SKM-1 treated with dmso at 0.1 percent for 144 hours (cell line): ENCODE measurements at regions not wholly inside any gene's neighbourhood (a gene's known extent, or its start where the extent isn't known, plus 50 kb on each side); places are given as distances from the start of the nearest gene placed in this dataset.

Source experiments
- DNase-seq: peaks from one replicate; lab custom pipeline; 2025; ENCODE audit not compliant: unreplicated experiment; lab: John Stamatoyannopoulos, UW

DNA sequence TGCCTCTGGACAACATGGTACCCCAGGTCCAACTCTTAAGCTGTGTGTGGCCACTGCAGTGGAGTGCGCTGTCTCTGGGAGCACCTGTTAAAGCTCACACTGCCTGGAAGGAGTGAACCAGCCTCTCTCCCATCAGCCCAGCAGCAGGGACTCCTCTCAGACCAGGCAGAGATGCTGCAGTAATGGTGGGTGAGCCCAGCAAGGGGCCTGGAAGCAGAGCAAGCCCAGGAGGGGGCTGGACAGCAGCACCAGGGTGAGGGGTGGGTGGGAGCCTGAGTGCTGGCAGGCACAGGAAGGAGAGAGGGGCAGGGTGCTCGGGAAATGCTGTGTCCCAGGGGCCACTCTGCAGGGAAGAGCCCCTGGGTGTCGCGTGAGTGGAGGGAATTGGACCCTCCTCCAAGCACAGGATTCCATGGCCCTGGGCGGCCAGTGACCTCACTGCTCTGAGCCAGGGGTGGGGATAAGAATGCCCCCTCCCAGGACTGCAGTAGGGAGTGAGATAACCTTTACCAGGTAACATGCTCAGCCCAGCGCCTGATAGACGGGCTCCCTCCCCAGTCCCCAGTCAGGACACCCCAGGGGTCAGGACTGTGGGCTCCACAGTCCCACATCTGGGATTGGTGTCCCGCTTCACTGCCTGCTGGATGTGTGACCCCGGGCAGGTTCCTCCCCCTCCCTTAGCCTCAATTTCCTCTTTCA is 313.1 kb downstream of the MATN1 start:
- no peak for DNase-seq

GRCh38 chr1:30409476-30410152 is 313.8 kb downstream of the MATN1 start:
- no peak for DNase-seq

- DNase-seq = no peak
These were observed 315.4 kb downstream of the MATN1 start for GRCh38 chr1:30407865-30408580.

GRCh38 chr1:30406996-30407864 is 316.2 kb downstream of the MATN1 start:
- no peak for DNase-seq

DNA sequence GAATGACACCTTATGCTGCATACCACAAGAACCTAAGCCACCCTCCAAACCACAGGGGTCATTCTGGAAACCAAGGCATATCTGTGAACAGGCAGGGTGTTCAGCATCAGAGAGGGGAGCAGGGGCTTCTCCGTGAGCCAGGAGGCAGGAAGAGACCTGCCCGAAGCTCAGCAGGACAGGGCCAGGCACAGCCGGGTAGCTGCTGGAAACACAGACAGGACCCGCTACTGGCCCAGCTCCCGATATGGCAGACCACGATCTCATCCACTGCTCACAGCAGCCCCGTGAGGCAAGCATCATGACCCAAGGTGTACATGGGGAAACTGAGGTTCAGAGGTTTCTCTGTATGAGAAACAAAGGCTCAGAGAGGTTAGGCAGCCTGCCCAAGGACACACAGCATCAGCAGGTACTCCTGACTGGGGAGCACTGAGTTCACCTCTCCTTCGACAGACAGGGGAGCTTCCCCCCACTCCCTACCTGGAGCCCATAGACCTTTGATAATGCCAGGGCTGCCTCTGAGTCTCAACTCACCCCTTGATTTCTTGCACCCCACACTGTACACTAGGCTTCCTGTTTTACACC is 317.7 kb downstream of the MATN1 start:
- DNase-seq = no peak

DNA sequence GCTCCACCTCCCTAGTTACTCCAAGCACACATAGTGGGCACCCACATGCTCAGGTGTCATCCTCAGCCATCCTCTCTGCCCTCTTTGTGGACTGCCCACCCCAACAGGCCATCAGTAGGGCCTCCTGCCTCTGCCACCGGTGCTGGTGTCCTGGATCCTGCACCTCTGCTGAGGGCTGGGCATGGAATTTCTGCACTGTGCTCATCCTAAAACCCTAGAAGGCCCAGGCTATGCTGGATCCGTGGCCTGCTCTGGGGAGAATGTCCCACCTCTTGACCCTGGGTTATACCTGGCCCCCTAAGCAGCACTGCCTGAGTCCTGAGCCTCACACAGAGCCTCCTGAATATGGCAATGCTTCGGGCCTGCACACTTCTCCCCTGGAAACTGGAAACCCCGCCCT is 318.3 kb downstream of the MATN1 start:
- no peak for DNase-seq

GRCh38 chr1:30404341-30404740 is 319.0 kb downstream of the MATN1 start:
- no peak for DNase-seq

DNA sequence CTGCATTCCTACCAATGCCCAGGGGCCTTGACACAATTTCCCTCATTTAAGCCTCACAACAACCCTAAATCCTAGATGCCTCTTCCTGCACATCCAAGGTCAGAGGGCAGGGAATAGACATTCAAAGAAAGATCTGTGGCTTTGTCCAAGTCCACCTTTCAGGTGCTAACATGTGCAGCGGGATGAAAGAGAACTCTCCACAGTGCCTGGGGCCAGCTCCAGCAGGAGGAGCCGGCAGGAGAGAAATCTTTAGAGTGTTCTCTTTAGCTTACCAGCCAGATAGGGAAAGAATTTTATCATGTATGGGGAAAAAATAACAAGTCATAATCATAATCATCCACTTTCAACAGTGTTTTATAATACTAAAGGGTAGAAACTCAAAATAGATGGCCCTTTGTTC is 319.7 kb downstream of the MATN1 start:
- no peak for DNase-seq

- no peak for DNase-seq
These were observed 320.2 kb downstream of the MATN1 start for GRCh38 chr1:30403061-30403645.

- no peak for DNase-seq
These were observed 321.4 kb downstream of the MATN1 start for GRCh38 chr1:30402031-30402430.

DNA sequence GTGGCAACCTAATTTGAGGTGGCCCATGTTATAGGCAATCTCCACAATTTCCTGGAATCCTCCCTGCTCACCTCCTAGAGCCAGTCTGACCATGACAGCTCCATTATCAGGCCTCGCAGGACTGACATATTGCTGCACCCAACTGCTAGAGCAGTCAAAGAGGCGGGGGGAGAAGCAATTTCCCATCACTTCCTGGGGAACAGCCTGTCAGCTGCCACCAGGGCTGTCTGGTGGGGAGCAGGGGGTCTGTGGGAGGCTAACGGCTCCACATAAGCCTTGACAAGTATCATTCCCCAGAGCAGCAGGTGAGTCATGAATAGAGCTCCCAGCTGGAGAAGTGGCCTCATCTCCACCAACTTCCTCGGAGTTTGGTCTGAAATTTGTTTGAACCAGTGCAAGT is 322.9 kb downstream of the MATN1 start:
- DNase-seq = no peak

- no peak for DNase-seq
These were observed 324.4 kb downstream of the MATN1 start for GRCh38 chr1:30399026-30399425.

GRCh38 chr1:30397576-30397975 is 325.8 kb downstream of the MATN1 start:
- no peak for DNase-seq

DNA sequence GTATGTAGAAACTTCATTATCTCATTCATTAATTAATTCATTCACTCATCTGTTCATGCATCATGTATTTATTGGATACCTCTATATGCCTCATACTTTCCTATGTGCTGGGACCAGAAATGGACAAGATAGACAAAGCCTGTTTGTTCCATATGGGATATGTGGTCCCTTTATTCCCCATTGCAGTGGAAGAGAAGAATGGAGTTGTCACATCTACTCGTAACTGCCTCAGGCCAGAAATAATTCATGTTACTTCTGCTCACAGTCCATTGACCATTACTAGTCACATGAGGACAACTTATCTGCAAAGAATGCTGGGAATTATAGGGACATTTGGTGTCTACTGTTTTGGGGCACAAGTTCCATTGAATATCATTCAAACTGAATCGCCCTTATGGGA is 327.8 kb downstream of the MATN1 start:
- DNase-seq = no peak

DNA sequence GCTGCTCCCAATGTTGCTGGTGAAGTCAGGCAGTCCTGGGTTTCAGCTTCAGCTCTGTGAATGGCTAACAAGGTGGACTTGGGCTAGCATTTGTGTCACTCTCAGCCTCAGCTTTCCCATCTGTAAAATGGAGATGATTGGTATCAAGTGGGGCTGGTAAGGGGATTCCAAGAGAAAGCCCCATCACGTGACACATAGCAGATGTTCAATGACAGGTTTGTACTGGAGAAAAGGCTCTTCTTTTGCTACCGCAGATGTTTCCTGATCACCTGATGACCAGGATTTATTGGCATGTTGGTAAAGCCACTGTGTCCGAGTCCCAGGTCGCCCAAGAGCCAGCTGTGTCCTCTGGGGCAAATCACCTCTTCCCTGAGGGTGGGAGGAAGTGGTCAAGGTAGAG is 335.0 kb downstream of the MATN1 start:
- DNase-seq = no peak

DNA sequence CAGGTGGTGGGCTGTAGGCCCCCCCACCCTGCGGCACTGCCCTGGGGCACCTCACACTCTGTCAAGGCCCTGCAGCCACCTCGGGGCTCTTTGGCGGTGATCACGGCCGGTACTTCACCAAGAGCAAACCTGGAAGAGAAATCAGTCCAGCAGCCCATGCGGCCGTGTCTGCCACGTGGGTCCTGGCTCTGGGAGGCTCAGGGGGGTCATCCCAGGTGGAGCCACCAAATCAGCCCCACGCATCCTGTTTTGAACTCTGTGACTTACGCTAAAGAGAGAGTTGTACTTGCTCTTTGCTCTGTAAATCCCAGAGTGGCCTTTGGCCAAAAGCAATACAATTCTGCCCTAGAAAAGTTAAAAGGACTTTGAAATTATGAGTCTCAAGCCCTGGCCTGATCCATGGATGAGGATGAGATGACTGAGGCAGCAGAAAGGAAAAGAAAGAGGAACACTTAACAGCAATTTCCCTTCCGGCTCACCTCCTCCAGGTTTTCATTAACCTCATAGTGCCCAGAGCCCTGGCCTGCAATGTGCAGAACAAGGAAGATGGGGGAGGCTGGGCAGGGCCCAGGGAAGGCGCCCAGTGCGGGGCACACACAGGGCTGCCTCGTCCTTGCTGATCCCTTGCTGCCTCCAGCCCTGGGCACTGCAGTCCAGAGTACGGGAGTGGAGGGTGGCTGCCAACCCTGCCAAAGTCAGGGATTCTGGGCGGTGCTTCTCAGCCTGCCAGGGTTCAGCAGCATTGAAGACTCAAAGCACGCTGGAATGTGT is 337.0 kb downstream of the MATN1 start:
- no peak for DNase-seq

- DNase-seq = no peak
These were observed 338.0 kb downstream of the MATN1 start for GRCh38 chr1:30385246-30385995.

DNA sequence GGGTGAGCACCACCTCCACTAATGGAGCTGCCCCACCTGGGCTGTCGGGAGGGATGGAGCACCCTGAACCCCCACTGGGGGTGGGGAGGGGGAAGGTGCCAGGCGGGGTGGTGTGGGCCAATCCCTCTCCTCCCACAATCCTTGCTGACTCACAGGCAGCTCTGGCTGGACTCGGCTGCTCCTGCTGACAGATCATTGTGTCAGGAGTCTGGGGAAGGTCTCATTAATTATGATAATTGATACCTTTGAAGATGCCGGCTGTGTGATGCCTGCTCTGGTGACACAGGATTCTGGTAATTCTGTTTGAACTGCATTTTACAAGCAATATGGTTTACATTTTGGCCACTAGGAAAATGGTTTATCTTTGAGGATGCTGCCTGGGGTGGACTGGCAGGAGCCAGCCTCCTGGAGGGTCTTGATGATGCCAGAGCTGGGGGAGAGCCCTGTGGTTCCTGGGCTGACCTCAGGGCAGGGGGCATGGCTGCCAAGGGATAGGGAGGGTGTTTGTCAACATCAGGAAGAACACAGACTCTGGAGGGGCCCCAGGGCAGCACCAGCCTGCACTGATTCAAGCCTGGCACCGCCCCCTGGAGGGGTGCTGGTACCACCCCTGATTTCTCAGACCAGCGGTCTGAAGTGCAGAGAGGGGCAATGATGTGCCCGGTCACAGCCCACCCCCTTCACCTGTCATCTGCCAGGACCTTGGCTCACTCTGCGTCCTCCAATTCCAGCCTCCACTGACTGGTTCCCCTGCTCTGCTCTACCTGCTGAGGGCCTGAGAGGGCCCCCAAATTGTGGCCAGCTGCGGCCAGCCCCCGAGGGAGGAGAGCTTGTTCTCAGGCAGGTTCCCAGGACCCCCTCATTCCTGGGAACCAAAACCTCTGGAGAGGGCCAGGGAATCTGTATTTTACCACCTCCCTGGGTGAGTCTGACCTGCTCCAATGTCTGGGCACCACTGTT is 338.8 kb downstream of the MATN1 start:
- no peak for DNase-seq
